Glutamatergic neuron (in vitro differentiated cells): ENCODE measurements at regions not wholly inside any gene's neighbourhood (a gene's known extent, or its start where the extent isn't known, plus 50 kb on each side); places are given as distances from the start of the nearest gene placed in this dataset.

ENCODE experiments used
- DNase-seq: peaks from one replicate; pipeline ENCODE4 v3.0.0; 2022
- H3K27ac Mint-ChIP-seq: one replicate; pipeline ENCODE4 v1.8.0; 2020; ENCODE audit warnings: mild to moderate bottlenecking, mixed read lengths, inconsistent platforms; ENCODE audit not compliant: unreplicated experiment
- H3K27me3 Mint-ChIP-seq: one replicate; pipeline ENCODE4 v1.8.0; 2020; ENCODE audit warnings: mild to moderate bottlenecking, moderate library complexity, mixed read lengths, inconsistent platforms; ENCODE audit not compliant: unreplicated experiment
- H3K36me3 Mint-ChIP-seq: one replicate; pipeline ENCODE4 v1.8.0; 2020; ENCODE audit warnings: mild to moderate bottlenecking, mixed read lengths, inconsistent platforms; ENCODE audit not compliant: unreplicated experiment
- H3K4me1 Mint-ChIP-seq: one replicate; pipeline ENCODE4 v1.8.0; 2020; ENCODE audit warnings: mild to moderate bottlenecking, low read depth, mixed read lengths, inconsistent platforms; ENCODE audit not compliant: unreplicated experiment
- H3K4me3 Mint-ChIP-seq: one replicate; pipeline ENCODE4 v1.8.0; 2020; ENCODE audit warnings: mild to moderate bottlenecking, mixed read lengths, inconsistent platforms; ENCODE audit not compliant: unreplicated experiment
- H3K9me3 Mint-ChIP-seq: one replicate; pipeline ENCODE4 v1.8.0; 2020; ENCODE audit warnings: mild to moderate bottlenecking, moderate library complexity, mixed read lengths, inconsistent platforms; ENCODE audit not compliant: unreplicated experiment
- TF ChIP-seq, protein P1 (sequence below): fragments of 200-600 bp; sonication (generic); IDR thresholded peaks from one replicate; pipeline ENCODE4 v1.5.0; 2021; ENCODE audit not compliant: partially characterized antibody, unreplicated experiment

DNA sequence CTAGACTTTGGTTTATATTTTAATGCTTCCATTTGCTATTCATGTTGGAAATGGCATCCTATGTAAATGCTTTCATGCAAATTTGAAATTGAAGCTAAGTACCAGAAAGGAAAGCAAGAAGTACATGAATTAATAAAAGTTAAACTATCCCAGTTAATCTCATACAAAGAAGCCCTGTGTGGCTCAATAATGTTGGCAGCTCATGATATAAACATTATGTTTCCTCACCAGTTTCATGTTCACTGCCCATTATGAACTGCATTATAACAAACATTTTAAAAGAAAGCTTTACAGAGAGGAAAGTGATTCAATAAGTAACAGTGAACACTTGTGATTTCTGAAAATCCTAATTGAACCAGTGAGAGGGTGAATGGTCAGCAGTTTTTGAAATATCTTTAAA, 62.9 kb upstream of the ROBO2 start:
- no peaks in the 10 kb centered on the region for H3K36me3 Mint-ChIP-seq
- H3K27ac Mint-ChIP-seq = no peak overlapping the region
- no peak for DNase-seq
- no peaks in the 10 kb centered on the region for H3K9me3 Mint-ChIP-seq
- peaks cover 1% of the 10 kb centered on the region for H3K27me3 Mint-ChIP-seq
- TF ChIP-seq, protein P1, sequence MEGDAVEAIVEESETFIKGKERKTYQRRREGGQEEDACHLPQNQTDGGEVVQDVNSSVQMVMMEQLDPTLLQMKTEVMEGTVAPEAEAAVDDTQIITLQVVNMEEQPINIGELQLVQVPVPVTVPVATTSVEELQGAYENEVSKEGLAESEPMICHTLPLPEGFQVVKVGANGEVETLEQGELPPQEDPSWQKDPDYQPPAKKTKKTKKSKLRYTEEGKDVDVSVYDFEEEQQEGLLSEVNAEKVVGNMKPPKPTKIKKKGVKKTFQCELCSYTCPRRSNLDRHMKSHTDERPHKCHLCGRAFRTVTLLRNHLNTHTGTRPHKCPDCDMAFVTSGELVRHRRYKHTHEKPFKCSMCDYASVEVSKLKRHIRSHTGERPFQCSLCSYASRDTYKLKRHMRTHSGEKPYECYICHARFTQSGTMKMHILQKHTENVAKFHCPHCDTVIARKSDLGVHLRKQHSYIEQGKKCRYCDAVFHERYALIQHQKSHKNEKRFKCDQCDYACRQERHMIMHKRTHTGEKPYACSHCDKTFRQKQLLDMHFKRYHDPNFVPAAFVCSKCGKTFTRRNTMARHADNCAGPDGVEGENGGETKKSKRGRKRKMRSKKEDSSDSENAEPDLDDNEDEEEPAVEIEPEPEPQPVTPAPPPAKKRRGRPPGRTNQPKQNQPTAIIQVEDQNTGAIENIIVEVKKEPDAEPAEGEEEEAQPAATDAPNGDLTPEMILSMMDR = no peak
- no peak overlapping the region for H3K4me3 Mint-ChIP-seq
- H3K4me1 Mint-ChIP-seq = no peaks in the 10 kb centered on the region

DNA sequence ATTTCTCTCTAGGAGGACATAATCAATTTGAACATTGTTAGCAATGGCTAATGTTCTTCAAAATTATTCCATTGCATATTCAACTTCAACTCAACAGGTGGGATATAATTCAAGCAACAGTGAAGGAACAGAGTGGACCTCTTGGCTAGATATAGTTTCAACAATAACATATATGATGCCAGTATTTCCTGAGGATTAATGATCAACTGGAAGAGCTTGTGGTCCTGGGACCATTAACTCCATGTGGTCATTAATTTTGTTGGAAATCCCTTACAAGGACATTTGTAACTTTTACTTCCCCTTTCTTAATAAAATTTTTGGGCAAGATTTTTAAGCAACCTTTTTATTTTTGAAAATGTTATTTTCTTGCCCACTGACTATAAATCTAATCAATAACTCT, 54.3 kb upstream of the ROBO2 start:
- Mint-ChIP-seq H3K27ac (no peak overlapping the region), H3K27me3 (no peaks in the 10 kb centered on the region), H3K9me3 (no peaks in the 10 kb centered on the region), H3K4me1 (peaks cover 1% of the 10 kb centered on the region), H3K36me3 (no peaks in the 10 kb centered on the region), H3K4me3 (no peak overlapping the region)
- DNase-seq = no peak
- TF ChIP-seq, protein P1 = no peak

DNA sequence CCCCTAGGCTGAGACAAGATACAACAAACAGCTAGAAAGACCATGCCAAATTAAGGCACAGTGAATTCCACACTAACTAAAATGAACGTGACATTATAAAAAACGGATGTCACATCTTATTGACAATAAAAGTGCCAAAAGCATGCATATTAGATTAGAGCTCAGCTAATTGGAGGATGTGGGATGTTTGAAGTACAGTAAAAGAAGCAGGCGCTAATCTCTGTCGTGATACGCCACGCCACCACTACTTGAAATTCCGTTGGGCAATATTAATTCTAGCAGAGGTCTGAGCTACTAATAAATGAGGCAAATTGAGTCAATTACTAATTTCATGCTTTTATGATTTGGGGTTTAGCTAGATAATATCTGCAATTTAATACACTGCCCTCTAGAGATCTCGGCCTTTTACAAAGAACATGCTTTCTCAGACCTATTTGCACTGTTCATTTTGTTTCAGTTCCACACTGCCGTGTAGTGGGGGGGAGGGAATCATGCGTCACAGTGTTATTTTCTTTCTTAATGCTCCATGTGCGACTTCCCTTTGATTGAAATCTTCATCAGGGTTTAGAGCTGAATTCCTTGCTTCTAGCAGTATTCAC, 52.9 kb upstream of the ROBO2 start:
- H3K36me3 Mint-ChIP-seq = no peaks in the 10 kb centered on the region
- no peaks in the 10 kb centered on the region for H3K27me3 Mint-ChIP-seq
- no peak overlapping the region for H3K27ac Mint-ChIP-seq
- no peak for DNase-seq
- H3K4me1 Mint-ChIP-seq = peaks cover 1% of the 10 kb centered on the region
- no peak overlapping the region for H3K4me3 Mint-ChIP-seq
- no peaks in the 10 kb centered on the region for H3K9me3 Mint-ChIP-seq
- TF ChIP-seq, protein P1 = no peak
